NB4 (cell line): ENCODE measurements at regions not wholly inside any gene's neighbourhood (a gene's known extent, or its start where the extent isn't known, plus 50 kb on each side); places are given as distances from the start of the nearest gene placed in this dataset.

Experiments used
- DNase-seq: peaks from one replicate; pipeline ENCODE4 v3.0.0; 2010; ENCODE audit warnings: low read depth
- H3K4me3 ChIP-seq: one replicate; pipeline ENCODE4 v1.5.1; 2011; ENCODE audit warnings: mild to moderate bottlenecking, low read depth, low read length, moderate library complexity
- CTCF ChIP-seq: IDR thresholded peaks from one replicate; pipeline ENCODE4 v1.5.1; 2012; ENCODE audit warnings: low read depth, low read length
- MAX ChIP-seq: IDR thresholded peaks from 2 replicates; pipeline ENCODE4 v1.6.1; 2011; ENCODE audit warnings: low read depth, low read length
- MYC ChIP-seq: IDR thresholded peaks from 2 replicates; pipeline ENCODE4 v1.6.1; 2011; ENCODE audit warnings: low read depth, low read length
- POLR2A ChIP-seq: IDR thresholded peaks from 2 replicates; pipeline ENCODE4 v1.6.1; 2011; ENCODE audit warnings: mild to moderate bottlenecking; ENCODE audit not compliant: insufficient read length; ENCODE audit errors: extremely low read depth

GRCh38 chr2:239825705-239825979 is 199.5 kb downstream of the NDUFA10 start:
- TF ChIP-seq POLR2A (no peak), MYC (no peak), MAX (no peak), CTCF (no peak)
- DNase-seq: no peak
- no peak overlapping the region for H3K4me3 ChIP-seq

GRCh38 chr2:239824866-239825704 is 200.1 kb downstream of the NDUFA10 start:
- TF ChIP-seq MYC (no peak), MAX (no peak), POLR2A (no peak), CTCF (peak; percentile 40)
- DNase-seq: no peak
- H3K4me3 ChIP-seq: no peak overlapping the region

- no peak overlapping the region for H3K4me3 ChIP-seq
- peak; percentile 20 for DNase-seq
- TF ChIP-seq MAX (no peak), MYC (no peak), CTCF (no peak), POLR2A (no peak)
Measured at GRCh38 chr2:239824046-239824694, 201.0 kb downstream of the NDUFA10 start.

GRCh38 chr2:239822146-239822831 is 202.9 kb downstream of the NDUFA10 start:
- TF ChIP-seq MAX: no peak
- TF ChIP-seq MYC: no peak
- TF ChIP-seq CTCF: no peak
- TF ChIP-seq POLR2A: no peak
- peak; percentile 59 for DNase-seq
- no peak overlapping the region for H3K4me3 ChIP-seq

- no peak for DNase-seq
- no peak overlapping the region for H3K4me3 ChIP-seq
- no peak for TF ChIP-seq POLR2A
- no peak for TF ChIP-seq MAX
- TF ChIP-seq CTCF: no peak
- TF ChIP-seq MYC: no peak
Measured at GRCh38 chr2:239821694-239822075, 203.5 kb downstream of the NDUFA10 start.
